Endodermal cell (in vitro differentiated cells): ENCODE measurements at regions not wholly inside any gene's neighbourhood (a gene's known extent, or its start where the extent isn't known, plus 50 kb on each side); places are given as distances from the start of the nearest gene placed in this dataset.

Experiments
- DNase-seq: peaks from one replicate; pipeline ENCODE4 v3.0.0-alpha.2; 2017
- H3K27ac ChIP-seq: 2 replicates; pipeline ENCODE4 v1.5.1; 2013; ENCODE audit warnings: mild to moderate bottlenecking, low read depth, low read length, moderate library complexity
- H3K27me3 ChIP-seq: 2 replicates; pipeline ENCODE4 v1.6.1; 2013; ENCODE audit warnings: mild to moderate bottlenecking, low read length, moderate library complexity; ENCODE audit not compliant: insufficient read depth, control insufficient read depth, poor library complexity, severe bottlenecking
- H3K36me3 ChIP-seq: 2 replicates; pipeline ENCODE4 v1.7.0; 2013; ENCODE audit warnings: mild to moderate bottlenecking, low read length, moderate library complexity; ENCODE audit not compliant: control insufficient read depth, insufficient read depth
- H3K4me1 ChIP-seq: one replicate; pipeline ENCODE4 v1.7.0; 2013; ENCODE audit warnings: low read length; ENCODE audit not compliant: control insufficient read depth, insufficient read depth
- H3K4me3 ChIP-seq: 2 replicates; pipeline ENCODE4 v1.5.1; 2013; ENCODE audit warnings: mild to moderate bottlenecking, low read length, moderate library complexity
- H3K9ac ChIP-seq: 2 replicates; pipeline ENCODE4 v1.6.1; 2013; ENCODE audit warnings: mild to moderate bottlenecking, low read length, moderate library complexity; ENCODE audit not compliant: poor library complexity, severe bottlenecking; ENCODE audit errors: extremely low read depth
- H3K9me3 ChIP-seq: 2 replicates; pipeline ENCODE4 v1.6.1; 2013; ENCODE audit warnings: mild to moderate bottlenecking, low read length, moderate library complexity; ENCODE audit not compliant: control insufficient read depth
- H3K27ac Mint-ChIP-seq: 2 replicates; pipeline ENCODE4 v1.8.0; 2020; ENCODE audit warnings: mixed read lengths
- H3K27me3 Mint-ChIP-seq: 2 replicates; pipeline ENCODE4 v1.8.0; 2021; ENCODE audit warnings: mild to moderate bottlenecking, mixed read lengths; ENCODE audit not compliant: insufficient read depth
- H3K36me3 Mint-ChIP-seq: 2 replicates; pipeline ENCODE4 v1.8.0; 2020; ENCODE audit warnings: low read depth, mixed read lengths
- H3K4me1 Mint-ChIP-seq: 2 replicates; pipeline ENCODE4 v1.8.0; 2020; ENCODE audit warnings: mixed read lengths
- H3K4me3 Mint-ChIP-seq: 2 replicates; pipeline ENCODE4 v1.8.0; 2020; ENCODE audit warnings: mild to moderate bottlenecking, moderate library complexity, mixed read lengths
- H3K9me3 Mint-ChIP-seq: 2 replicates; pipeline ENCODE4 v1.8.0; 2020; ENCODE audit warnings: mild to moderate bottlenecking, mixed read lengths
- WGBS, 2 experiments: methylation state at CpG; one replicate each; pipeline versions ENCODE4 v1.1.5 to v1.1.7; 2013; ENCODE audit warnings: missing lambda C conversion rate in 2 of 2, mixed read lengths in 1 of 2; ENCODE audit not compliant: insufficient coverage in 1 of 2, insufficient read length in 1 of 2; 5-methylcytosine and 5-hydroxymethylcytosine counted together
- TF ChIP-seq, protein P1 (sequence below): fragments of 200-600 bp; sonication (generic); conservative IDR thresholded peaks from 2 replicates; pipeline ENCODE4 v1.5.0; 2021; ENCODE audit warnings: antibody characterized with exemption, mild to moderate bottlenecking

DNA sequence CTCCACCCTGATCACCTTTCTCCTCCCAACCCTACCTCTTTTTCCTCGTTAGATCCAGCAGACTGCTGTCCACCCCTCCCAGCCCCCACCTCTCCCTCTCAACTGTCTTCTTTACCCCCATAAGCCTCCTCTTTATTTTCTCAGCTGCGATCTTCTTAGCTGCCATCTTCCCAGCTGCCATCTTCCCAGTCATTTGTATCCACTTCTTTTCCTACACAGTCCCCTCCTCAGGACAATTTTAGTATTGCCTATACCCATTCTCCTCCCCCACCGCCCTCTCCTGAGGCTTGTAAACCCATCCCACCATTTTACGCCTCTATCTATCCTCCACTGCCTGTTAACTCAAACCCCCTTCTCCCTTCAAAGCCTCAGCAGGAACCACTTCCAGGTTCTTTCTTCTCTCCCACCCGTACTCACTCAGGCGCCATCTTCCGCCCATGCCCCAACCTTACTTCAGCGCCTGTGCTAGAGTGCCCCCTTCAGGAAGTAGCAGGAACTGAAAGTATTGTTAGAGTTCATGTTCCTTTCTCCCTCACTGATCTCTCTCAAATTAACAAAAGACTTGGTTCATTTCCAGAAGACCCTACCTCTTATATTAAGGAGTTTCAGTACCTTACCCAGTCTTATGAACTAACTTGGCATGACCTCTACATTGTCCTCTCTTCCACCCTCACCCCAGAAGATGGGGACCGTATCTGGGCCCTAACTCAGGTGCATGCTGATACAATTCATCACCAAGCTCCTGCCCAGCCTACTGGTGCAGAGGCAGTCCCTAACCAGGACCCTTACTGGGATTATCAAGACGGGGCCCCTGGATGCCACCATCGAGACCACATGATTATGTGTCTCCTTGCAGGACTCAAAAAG is 236.0 kb downstream of the ADGRG6 start:
- Mint-ChIP-seq H3K36me3 (no peaks in the 10 kb centered on the region), H3K27ac (no peak overlapping the region), H3K4me3 (no peak overlapping the region), H3K4me1 (no peaks in the 10 kb centered on the region), H3K9me3 (peaks cover 39% of the 10 kb centered on the region), H3K27me3 (no peaks in the 10 kb centered on the region)
- H3K9me3 ChIP-seq: peaks cover 19% of the 10 kb centered on the region
- no peak overlapping the region for H3K9ac ChIP-seq
- no peaks in the 10 kb centered on the region for H3K36me3 ChIP-seq
- no peak overlapping the region for H3K4me3 ChIP-seq
- H3K27ac ChIP-seq: no peak overlapping the region
- H3K27me3 ChIP-seq: no peaks in the 10 kb centered on the region
- 86 to 98% methylated on average over 7 to 11 of the region's 11 CpGs for WGBS, 2 experiments
- DNase-seq: peak; percentile 77
- no peaks in the 10 kb centered on the region for H3K4me1 ChIP-seq
- TF ChIP-seq, protein P1, sequence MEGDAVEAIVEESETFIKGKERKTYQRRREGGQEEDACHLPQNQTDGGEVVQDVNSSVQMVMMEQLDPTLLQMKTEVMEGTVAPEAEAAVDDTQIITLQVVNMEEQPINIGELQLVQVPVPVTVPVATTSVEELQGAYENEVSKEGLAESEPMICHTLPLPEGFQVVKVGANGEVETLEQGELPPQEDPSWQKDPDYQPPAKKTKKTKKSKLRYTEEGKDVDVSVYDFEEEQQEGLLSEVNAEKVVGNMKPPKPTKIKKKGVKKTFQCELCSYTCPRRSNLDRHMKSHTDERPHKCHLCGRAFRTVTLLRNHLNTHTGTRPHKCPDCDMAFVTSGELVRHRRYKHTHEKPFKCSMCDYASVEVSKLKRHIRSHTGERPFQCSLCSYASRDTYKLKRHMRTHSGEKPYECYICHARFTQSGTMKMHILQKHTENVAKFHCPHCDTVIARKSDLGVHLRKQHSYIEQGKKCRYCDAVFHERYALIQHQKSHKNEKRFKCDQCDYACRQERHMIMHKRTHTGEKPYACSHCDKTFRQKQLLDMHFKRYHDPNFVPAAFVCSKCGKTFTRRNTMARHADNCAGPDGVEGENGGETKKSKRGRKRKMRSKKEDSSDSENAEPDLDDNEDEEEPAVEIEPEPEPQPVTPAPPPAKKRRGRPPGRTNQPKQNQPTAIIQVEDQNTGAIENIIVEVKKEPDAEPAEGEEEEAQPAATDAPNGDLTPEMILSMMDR: peak; percentile 79

DNA sequence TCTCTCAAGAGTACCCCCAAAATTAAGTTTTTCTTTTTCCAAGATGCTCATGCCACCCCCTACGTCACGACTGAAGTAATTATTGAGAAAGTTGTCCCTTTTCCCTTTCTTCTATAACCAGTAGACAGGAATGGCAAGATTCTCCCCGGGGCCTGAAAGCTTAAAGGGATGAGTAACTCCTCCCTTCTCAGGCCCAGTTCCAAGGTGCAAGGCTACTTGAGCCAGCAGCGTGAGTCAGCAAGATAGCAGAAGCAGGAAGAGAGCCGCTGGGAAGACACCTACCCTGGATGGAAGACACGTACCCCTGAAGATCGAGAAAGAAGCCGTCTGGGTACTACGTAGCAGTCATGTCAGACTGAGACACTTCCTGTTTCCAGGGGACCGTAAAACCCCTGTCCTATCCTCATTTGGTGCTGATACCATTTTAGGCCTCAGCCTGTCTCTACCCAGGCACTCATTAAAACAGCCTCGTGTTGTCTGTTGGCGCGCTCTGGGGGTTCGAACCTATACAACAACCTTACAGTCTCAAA is 241.0 kb downstream of the ADGRG6 start:
- Histone ChIP-seq H3K4me3 (no peak overlapping the region), H3K4me1 (no peaks in the 10 kb centered on the region), H3K27ac (no peak overlapping the region), H3K36me3 (no peaks in the 10 kb centered on the region), H3K27me3 (no peaks in the 10 kb centered on the region), H3K9ac (no peak overlapping the region), H3K9me3 (no peaks in the 10 kb centered on the region)
- TF ChIP-seq, protein P1: no peak
- H3K27me3 Mint-ChIP-seq: no peaks in the 10 kb centered on the region
- WGBS, 2 experiments: 92 to 95% methylated on average over 13 to 14 of the region's 14 CpGs
- no peak overlapping the region for H3K4me3 Mint-ChIP-seq
- H3K36me3 Mint-ChIP-seq: no peaks in the 10 kb centered on the region
- peaks cover 3% of the 10 kb centered on the region for H3K9me3 Mint-ChIP-seq
- no peak for DNase-seq
- no peak overlapping the region for H3K27ac Mint-ChIP-seq
- no peaks in the 10 kb centered on the region for H3K4me1 Mint-ChIP-seq

DNA sequence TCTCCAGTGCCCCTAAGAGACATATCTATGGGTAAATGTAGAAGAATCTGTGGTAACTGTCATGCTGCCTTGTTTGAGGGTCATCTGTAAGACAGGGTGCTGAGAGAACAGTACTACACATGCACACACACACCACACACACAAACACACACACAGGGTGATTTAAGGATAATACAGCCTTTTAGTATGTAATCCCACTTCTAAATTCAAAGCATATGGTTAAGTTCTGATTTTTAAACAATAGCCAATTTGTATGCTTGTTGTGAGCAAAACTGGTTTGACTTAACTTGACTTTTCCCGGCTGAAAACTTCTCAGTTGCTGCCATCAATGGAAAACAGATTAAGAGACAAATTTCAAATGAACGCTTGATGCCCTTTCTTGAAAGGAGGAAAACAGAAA is 241.8 kb downstream of the ADGRG6 start:
- DNase-seq: no peak
- no peaks in the 10 kb centered on the region for H3K9me3 ChIP-seq
- no peaks in the 10 kb centered on the region for H3K27me3 ChIP-seq
- TF ChIP-seq, protein P1: no peak
- 94 to 100% methylated on average over 2 of the region's 2 CpGs for WGBS, 2 experiments
- no peaks in the 10 kb centered on the region for H3K4me1 Mint-ChIP-seq
- no peak overlapping the region for H3K4me3 Mint-ChIP-seq
- H3K36me3 Mint-ChIP-seq: no peaks in the 10 kb centered on the region
- H3K4me1 ChIP-seq: no peaks in the 10 kb centered on the region
- H3K9me3 Mint-ChIP-seq: no peaks in the 10 kb centered on the region
- H3K4me3 ChIP-seq: no peak overlapping the region
- H3K36me3 ChIP-seq: no peaks in the 10 kb centered on the region
- H3K27ac ChIP-seq: no peak overlapping the region
- H3K9ac ChIP-seq: no peak overlapping the region
- no peak overlapping the region for H3K27ac Mint-ChIP-seq
- no peaks in the 10 kb centered on the region for H3K27me3 Mint-ChIP-seq
